Activated T-cell treated with anti-CD3 and anti-CD28 coated beads, Interleukin-2, amount 50 U/mL, for 24 hours (primary cell): ENCODE measurements at regions not wholly inside any gene's neighbourhood (a gene's known extent, or its start where the extent isn't known, plus 50 kb on each side); places are given as distances from the start of the nearest gene placed in this dataset.

ENCODE experiments used
- DNase-seq: peaks from one replicate; pipeline ENCODE4 v3.0.0-alpha.2; 2020
- H3K27ac Mint-ChIP-seq: 2 replicates; pipeline ENCODE4 v1.8.0; 2020; ENCODE audit warnings: mild to moderate bottlenecking, mixed read lengths
- H3K27me3 Mint-ChIP-seq: 2 replicates; pipeline ENCODE4 v1.8.0; 2020; ENCODE audit warnings: mixed read lengths
- H3K36me3 Mint-ChIP-seq: 2 replicates; pipeline ENCODE4 v1.8.0; 2020; ENCODE audit warnings: low read depth, mixed read lengths
- H3K4me1 Mint-ChIP-seq: 2 replicates; pipeline ENCODE4 v1.8.0; 2020; ENCODE audit warnings: low read depth, mixed read lengths
- H3K4me3 Mint-ChIP-seq: 2 replicates; pipeline ENCODE4 v1.8.0; 2020; ENCODE audit warnings: mild to moderate bottlenecking, moderate library complexity, mixed read lengths
- H3K9me3 Mint-ChIP-seq: 2 replicates; pipeline ENCODE4 v1.8.0; 2020; ENCODE audit warnings: mixed read lengths

DNA sequence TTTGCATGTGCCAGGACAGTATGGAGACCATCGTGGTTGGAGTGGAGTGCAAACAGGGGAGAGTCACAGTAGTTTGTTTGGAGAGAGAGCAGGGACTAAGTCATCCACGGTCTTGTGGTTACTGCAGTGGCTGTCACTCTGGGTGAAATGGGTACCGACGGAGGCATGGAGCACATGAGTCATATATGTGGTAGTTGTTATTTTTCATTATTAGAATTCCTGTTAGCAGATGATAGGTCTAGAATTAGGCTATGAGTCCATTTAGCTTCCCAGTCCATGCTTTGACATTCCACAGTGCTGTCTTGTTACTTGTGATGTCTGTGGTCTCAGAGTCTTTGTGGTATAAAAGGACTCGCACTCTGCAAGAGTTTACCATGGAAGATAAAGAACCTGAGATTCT is 303.9 kb downstream of the DMRT2 start:
- Mint-ChIP-seq H3K4me3 (no peak overlapping the region), H3K27ac (no peak overlapping the region), H3K4me1 (no peaks in the 10 kb centered on the region), H3K36me3 (no peaks in the 10 kb centered on the region), H3K27me3 (no peaks in the 10 kb centered on the region), H3K9me3 (no peaks in the 10 kb centered on the region)
- no peak for DNase-seq

DNA sequence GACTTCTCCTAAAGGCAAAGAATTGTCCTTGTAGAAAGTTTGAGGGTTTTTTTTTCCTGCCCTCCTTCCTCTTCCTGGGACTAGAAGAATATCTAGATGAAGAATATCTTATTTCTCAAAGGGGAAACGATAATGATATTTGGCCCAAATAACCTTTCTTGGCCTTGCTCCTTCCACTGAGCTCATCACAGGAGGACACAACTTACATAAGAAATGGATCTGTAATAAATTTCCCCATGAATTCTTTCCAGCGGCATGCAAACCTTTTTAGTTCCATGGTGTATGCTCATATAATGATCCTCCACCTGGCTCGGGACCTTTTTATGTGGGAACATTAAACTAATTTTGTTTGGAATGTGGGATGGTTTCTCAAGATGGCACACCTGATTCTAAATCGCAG is 304.4 kb downstream of the DMRT2 start:
- no peaks in the 10 kb centered on the region for H3K9me3 Mint-ChIP-seq
- DNase-seq, result no peak
- no peaks in the 10 kb centered on the region for H3K4me1 Mint-ChIP-seq
- H3K27me3 Mint-ChIP-seq, result no peaks in the 10 kb centered on the region
- no peak overlapping the region for H3K27ac Mint-ChIP-seq
- no peaks in the 10 kb centered on the region for H3K36me3 Mint-ChIP-seq
- no peak overlapping the region for H3K4me3 Mint-ChIP-seq

- Mint-ChIP-seq H3K36me3 (no peaks in the 10 kb centered on the region), H3K4me1 (no peaks in the 10 kb centered on the region), H3K27me3 (no peaks in the 10 kb centered on the region), H3K9me3 (no peaks in the 10 kb centered on the region), H3K4me3 (no peak overlapping the region), H3K27ac (no peak overlapping the region)
- DNase-seq, result no peak
Measured at GRCh38 chr9:1355656-1356055, 305.5 kb downstream of the DMRT2 start.

- Mint-ChIP-seq H3K36me3 (no peaks in the 10 kb centered on the region), H3K4me3 (no peak overlapping the region), H3K9me3 (no peaks in the 10 kb centered on the region), H3K27me3 (no peaks in the 10 kb centered on the region), H3K4me1 (peaks cover 4% of the 10 kb centered on the region), H3K27ac (no peak overlapping the region)
- no peak for DNase-seq
Measured at GRCh38 chr9:1362845-1363244, 312.7 kb downstream of the DMRT2 start.

- DNase-seq, result no peak
- no peaks in the 10 kb centered on the region for H3K9me3 Mint-ChIP-seq
- no peaks in the 10 kb centered on the region for H3K36me3 Mint-ChIP-seq
- peaks cover 4% of the 10 kb centered on the region for H3K4me1 Mint-ChIP-seq
- no peaks in the 10 kb centered on the region for H3K27me3 Mint-ChIP-seq
- H3K4me3 Mint-ChIP-seq, result no peak overlapping the region
- H3K27ac Mint-ChIP-seq, result peak overlapping the region; percentile 8
Measured at GRCh38 chr9:1366276-1366675, 316.1 kb downstream of the DMRT2 start.

- Mint-ChIP-seq H3K27me3 (no peaks in the 10 kb centered on the region), H3K4me1 (peaks cover 4% of the 10 kb centered on the region), H3K27ac (no peak overlapping the region), H3K36me3 (no peaks in the 10 kb centered on the region), H3K4me3 (no peak overlapping the region), H3K9me3 (no peaks in the 10 kb centered on the region)
- DNase-seq, result no peak
Measured at GRCh38 chr9:1369297-1369696, 319.1 kb downstream of the DMRT2 start.

- no peak overlapping the region for H3K27ac Mint-ChIP-seq
- no peaks in the 10 kb centered on the region for H3K4me1 Mint-ChIP-seq
- no peak for DNase-seq
- no peaks in the 10 kb centered on the region for H3K27me3 Mint-ChIP-seq
- H3K9me3 Mint-ChIP-seq, result no peaks in the 10 kb centered on the region
- H3K4me3 Mint-ChIP-seq, result no peak overlapping the region
- H3K36me3 Mint-ChIP-seq, result no peaks in the 10 kb centered on the region
Measured at GRCh38 chr9:1373445-1373844, 323.3 kb downstream of the DMRT2 start.

DNA sequence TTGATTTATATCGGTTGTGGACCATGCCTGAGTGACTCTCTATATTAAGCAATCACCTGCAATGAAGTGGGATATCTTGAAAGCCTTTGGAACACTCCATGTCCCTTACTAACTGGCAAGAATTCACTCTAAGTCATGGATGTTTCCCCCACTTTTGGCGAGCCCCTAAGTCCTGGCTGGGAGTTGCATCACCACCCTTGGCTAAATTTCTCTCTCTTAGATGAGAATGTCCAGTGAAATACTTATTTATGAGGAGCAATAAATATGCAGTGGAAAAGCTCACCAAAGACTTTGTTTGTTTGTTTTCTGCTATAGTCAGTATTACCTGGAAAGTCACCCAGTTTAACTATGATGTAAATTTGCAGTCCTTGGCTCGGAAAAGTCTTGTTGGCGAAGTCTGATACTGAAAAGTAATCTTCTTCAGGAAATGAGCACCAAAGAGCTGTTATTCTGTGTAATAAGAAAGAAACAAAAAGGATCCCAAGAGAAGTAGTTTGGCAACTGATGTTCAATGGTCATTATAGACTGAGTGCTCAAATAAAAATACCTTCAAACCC is 333.8 kb downstream of the DMRT2 start:
- no peak overlapping the region for H3K4me3 Mint-ChIP-seq
- no peaks in the 10 kb centered on the region for H3K4me1 Mint-ChIP-seq
- H3K27ac Mint-ChIP-seq, result no peak overlapping the region
- no peak for DNase-seq
- H3K36me3 Mint-ChIP-seq, result no peaks in the 10 kb centered on the region
- no peaks in the 10 kb centered on the region for H3K9me3 Mint-ChIP-seq
- no peaks in the 10 kb centered on the region for H3K27me3 Mint-ChIP-seq

GRCh38 chr9:1384816-1385215 is 334.7 kb downstream of the DMRT2 start:
- Mint-ChIP-seq H3K36me3 (no peaks in the 10 kb centered on the region), H3K27me3 (no peaks in the 10 kb centered on the region), H3K4me3 (no peak overlapping the region), H3K27ac (no peak overlapping the region), H3K4me1 (no peaks in the 10 kb centered on the region), H3K9me3 (no peaks in the 10 kb centered on the region)
- no peak for DNase-seq

GRCh38 chr9:1386420-1386819 is 336.3 kb downstream of the DMRT2 start:
- Mint-ChIP-seq H3K4me1 (no peaks in the 10 kb centered on the region), H3K9me3 (no peaks in the 10 kb centered on the region), H3K27ac (no peak overlapping the region), H3K4me3 (no peak overlapping the region), H3K36me3 (no peaks in the 10 kb centered on the region), H3K27me3 (no peaks in the 10 kb centered on the region)
- DNase-seq, result no peak

GRCh38 chr9:1388216-1388615 is 338.1 kb downstream of the DMRT2 start:
- no peak overlapping the region for H3K27ac Mint-ChIP-seq
- no peaks in the 10 kb centered on the region for H3K36me3 Mint-ChIP-seq
- no peaks in the 10 kb centered on the region for H3K9me3 Mint-ChIP-seq
- no peaks in the 10 kb centered on the region for H3K4me1 Mint-ChIP-seq
- peaks cover 2% of the 10 kb centered on the region for H3K27me3 Mint-ChIP-seq
- H3K4me3 Mint-ChIP-seq, result no peak overlapping the region
- DNase-seq, result no peak

DNA sequence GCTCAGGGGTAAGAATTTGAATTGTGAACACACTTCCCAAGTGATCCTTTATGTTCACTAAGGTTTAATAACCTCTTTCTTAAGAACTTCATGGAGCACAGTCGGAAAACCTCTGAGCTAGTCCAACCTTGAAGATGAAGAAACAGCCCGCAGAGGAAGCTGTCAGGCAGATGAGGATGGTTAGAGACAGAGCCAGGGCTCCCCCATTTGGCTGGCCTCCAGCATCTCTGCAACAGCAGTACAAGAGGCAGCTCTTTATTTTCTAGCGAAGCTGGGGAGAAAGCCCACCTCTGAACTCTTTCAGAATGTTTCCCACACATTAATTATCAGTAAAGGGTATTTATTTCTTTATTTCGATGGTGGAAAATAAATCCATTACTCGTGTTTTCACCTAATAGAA is 350.8 kb downstream of the DMRT2 start:
- Mint-ChIP-seq H3K4me1 (no peaks in the 10 kb centered on the region), H3K9me3 (peaks cover 12% of the 10 kb centered on the region), H3K36me3 (no peaks in the 10 kb centered on the region), H3K4me3 (no peak overlapping the region), H3K27ac (no peak overlapping the region), H3K27me3 (no peaks in the 10 kb centered on the region)
- no peak for DNase-seq

GRCh38 chr9:1404940-1405339 is 354.8 kb downstream of the DMRT2 start:
- Mint-ChIP-seq H3K36me3 (no peaks in the 10 kb centered on the region), H3K4me1 (no peaks in the 10 kb centered on the region)

DNA sequence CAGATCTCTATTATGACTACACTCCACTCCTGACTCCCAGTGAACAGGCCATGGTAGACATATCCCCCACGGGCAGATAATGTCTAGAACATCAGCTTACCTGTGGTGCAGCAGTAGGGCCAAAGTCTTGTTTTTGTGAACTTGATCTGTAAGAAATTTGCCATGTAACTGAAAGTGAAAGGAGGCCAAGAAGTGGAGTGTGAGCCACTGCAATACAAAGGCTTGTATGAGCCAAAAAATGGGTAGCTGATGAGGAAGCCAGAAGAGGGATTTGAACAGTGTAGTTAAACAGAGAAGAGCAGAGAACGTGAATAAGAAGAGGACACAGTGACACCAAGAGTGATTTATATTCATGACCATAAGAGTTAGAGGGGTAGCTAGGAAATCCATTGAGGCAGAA is 361.7 kb downstream of the DMRT2 start:
- Mint-ChIP-seq H3K4me1 (no peaks in the 10 kb centered on the region), H3K36me3 (no peaks in the 10 kb centered on the region), H3K9me3 (no peaks in the 10 kb centered on the region), H3K4me3 (no peak overlapping the region), H3K27ac (no peak overlapping the region), H3K27me3 (no peaks in the 10 kb centered on the region)
- no peak for DNase-seq

More at GRCh38 chr9:1404940-1405339, 354.8 kb downstream of the DMRT2 start:
- Mint-ChIP-seq H3K9me3 (no peaks in the 10 kb centered on the region), H3K27ac (no peak overlapping the region), H3K4me3 (no peak overlapping the region), H3K27me3 (no peaks in the 10 kb centered on the region)
- DNase-seq, result no peak

DNA sequence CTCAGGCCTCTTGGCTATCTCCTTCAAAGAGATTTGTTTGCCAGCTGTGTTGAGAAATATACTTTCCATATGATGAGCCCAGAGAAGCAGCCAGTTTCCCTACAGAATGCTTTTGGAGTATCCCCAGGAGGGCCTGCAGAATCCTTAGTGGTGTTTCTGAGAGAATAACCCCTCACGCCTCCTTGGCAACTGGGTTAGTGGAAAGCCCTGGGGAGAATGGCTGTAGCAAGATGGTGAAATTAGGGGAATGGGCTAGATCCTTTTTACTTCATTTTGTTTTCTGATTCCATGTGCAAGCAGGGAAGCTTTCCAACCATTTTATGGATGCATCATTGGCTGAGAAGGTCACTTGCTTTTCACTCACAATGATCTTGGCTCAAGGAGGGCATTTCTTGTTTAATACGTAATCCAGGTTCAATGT is 364.6 kb downstream of the DMRT2 start:
- H3K4me1 Mint-ChIP-seq, result no peaks in the 10 kb centered on the region
- H3K27ac Mint-ChIP-seq, result no peak overlapping the region
- no peak for DNase-seq
- H3K4me3 Mint-ChIP-seq, result no peak overlapping the region
- H3K9me3 Mint-ChIP-seq, result peaks cover 3% of the 10 kb centered on the region
- H3K27me3 Mint-ChIP-seq, result no peaks in the 10 kb centered on the region
- no peaks in the 10 kb centered on the region for H3K36me3 Mint-ChIP-seq

DNA sequence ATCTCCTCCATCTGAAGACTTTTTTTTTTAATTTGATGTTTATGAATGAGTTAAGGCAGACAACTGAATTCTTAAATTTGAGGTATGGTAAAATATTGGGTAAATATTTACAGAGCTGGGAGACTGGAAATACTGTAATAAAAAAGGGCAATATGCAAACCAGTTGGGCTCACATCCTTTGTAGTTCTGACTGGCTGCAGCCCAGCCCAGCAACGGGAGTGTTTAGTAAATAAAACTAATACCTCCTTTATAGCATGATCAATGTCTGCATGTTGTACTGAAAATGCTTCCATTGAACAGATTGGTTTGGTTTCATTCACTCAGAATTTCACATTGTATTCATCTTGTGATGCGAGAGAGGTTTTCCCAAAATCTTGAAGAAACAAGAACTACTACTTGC is 365.0 kb downstream of the DMRT2 start:
- Mint-ChIP-seq H3K4me3 (no peak overlapping the region), H3K27ac (no peak overlapping the region), H3K27me3 (no peaks in the 10 kb centered on the region), H3K4me1 (no peaks in the 10 kb centered on the region), H3K9me3 (peaks cover 3% of the 10 kb centered on the region), H3K36me3 (no peaks in the 10 kb centered on the region)
- no peak for DNase-seq
